Neural cell (in vitro differentiated cells): ENCODE measurements at regions not wholly inside any gene's neighbourhood (a gene's known extent, or its start where the extent isn't known, plus 50 kb on each side); places are given as distances from the start of the nearest gene placed in this dataset.

ENCODE experiments used
- H2AFZ ChIP-seq: fragments of 200-600, 300-800 bp; sonication (generic), shearing (Covaris generic); 2 replicates; pipeline ENCODE4 v1.6.0; 2014; ENCODE audit warnings: low read depth, mild to moderate bottlenecking, antibody characterized with exemption, low read length, moderate library complexity
- H3F3A ChIP-seq: fragments of 200-600 bp; shearing (Covaris generic); 2 replicates; pipeline ENCODE4 v1.6.1; 2016; ENCODE audit warnings: mild to moderate bottlenecking, moderate library complexity, mixed read lengths, antibody characterized with exemption, low read length; ENCODE audit not compliant: insufficient read depth, poor library complexity, severe bottlenecking
- H3K27ac ChIP-seq: fragments of 200-600, 300-800 bp; sonication (generic), shearing (Covaris generic); 2 replicates; pipeline ENCODE4 v1.5.1; 2014; ENCODE audit warnings: mild to moderate bottlenecking, low read length, moderate library complexity
- H3K27me3 ChIP-seq: fragments of 300-800, 200-600 bp; sonication (generic), shearing (Covaris generic); 2 replicates; pipeline ENCODE4 v1.6.0; 2014; ENCODE audit warnings: mild to moderate bottlenecking, low read depth, low read length, moderate library complexity; ENCODE audit not compliant: insufficient read depth
- H3K36me3 ChIP-seq: fragments of 300-800, 200-600 bp; sonication (generic), shearing (Covaris generic); 2 replicates; pipeline ENCODE4 v1.5.1; 2014; ENCODE audit warnings: mild to moderate bottlenecking, antibody characterized with exemption, low read length, moderate library complexity; ENCODE audit not compliant: insufficient read depth
- H3K4me2 ChIP-seq: fragments of 300-800, 200-600 bp; sonication (generic), shearing (Covaris generic); 2 replicates; pipeline ENCODE4 v1.6.0; 2014; ENCODE audit warnings: mild to moderate bottlenecking, low read length
- H3K4me3 ChIP-seq: fragments of 300-800, 200-600 bp; sonication (generic), shearing (Covaris generic); 2 replicates; pipeline ENCODE4 v1.5.1; 2014; ENCODE audit warnings: mild to moderate bottlenecking, low read length, moderate library complexity
- H3K79me2 ChIP-seq: fragments of 200-600 bp; shearing (Covaris generic); replicated peaks from 2 replicates; pipeline ENCODE4 v1.6.0; 2014; ENCODE audit warnings: mild to moderate bottlenecking, low read length, moderate library complexity; ENCODE audit not compliant: insufficient read depth
- H3K9ac ChIP-seq: fragments of 300-800, 200-600 bp; sonication (generic), shearing (Covaris generic); 2 replicates; pipeline ENCODE4 v1.6.1; 2016; ENCODE audit warnings: mild to moderate bottlenecking, low read length, mixed read lengths
- H3K9me2 ChIP-seq: fragments of 200-600 bp; shearing (Covaris generic); 2 replicates; pipeline ENCODE4 v1.6.1; 2016; ENCODE audit warnings: mild to moderate bottlenecking, low read length, mixed read lengths; ENCODE audit not compliant: insufficient read depth
- H3K9me3 ChIP-seq: fragments of 200-600, 300-800 bp; sonication (generic), shearing (Covaris generic); 2 replicates; pipeline ENCODE4 v1.6.1; 2016; ENCODE audit warnings: mild to moderate bottlenecking, mixed run types, low read length, moderate library complexity, mixed read lengths
- H4K20me1 ChIP-seq: fragments of 200-600 bp; shearing (Covaris generic); 2 replicates; pipeline ENCODE4 v1.6.1; 2016; ENCODE audit warnings: mild to moderate bottlenecking, mixed run types; ENCODE audit not compliant: insufficient read depth
- CTCF ChIP-seq: fragments of 450-650 bp; IDR thresholded peaks from 2 replicates; pipeline ENCODE4 v1.5.1; 2014; ENCODE audit warnings: antibody characterized with exemption, mild to moderate bottlenecking, moderate library complexity; ENCODE audit not compliant: poor library complexity, severe bottlenecking
- EP300 ChIP-seq: fragments of 450-650 bp; conservative IDR thresholded peaks from 2 replicates; pipeline ENCODE4 v1.6.1; 2014; ENCODE audit warnings: antibody characterized with exemption, mild to moderate bottlenecking, moderate library complexity; ENCODE audit not compliant: poor library complexity, severe bottlenecking
- EZH2 ChIP-seq: fragments of 200-600, 300-800 bp; shearing (Covaris generic), sonication (generic); IDR thresholded peaks from 2 replicates; pipeline ENCODE4 v1.6.1; 2014; ENCODE audit warnings: antibody characterized with exemption, low read length, borderline replicate concordance, mild to moderate bottlenecking; ENCODE audit not compliant: insufficient read depth, poor library complexity, severe bottlenecking
- MXI1 ChIP-seq: fragments of 450-650 bp; conservative IDR thresholded peaks from 2 replicates; pipeline ENCODE4 v1.6.1; 2014; ENCODE audit warnings: antibody characterized with exemption, mild to moderate bottlenecking; ENCODE audit not compliant: poor library complexity, severe bottlenecking
- POLR2AphosphoS5 ChIP-seq: IDR thresholded peaks from 2 replicates; pipeline ENCODE4 v1.6.1; 2012
- RAD21 ChIP-seq: fragments of 450-650 bp; conservative IDR thresholded peaks from 2 replicates; pipeline ENCODE4 v1.6.1; 2014; ENCODE audit warnings: antibody characterized with exemption, mild to moderate bottlenecking, moderate library complexity
- REST ChIP-seq: IDR thresholded peaks from 2 replicates; pipeline ENCODE4 v1.6.1; 2012; ENCODE audit warnings: borderline replicate concordance
- SMC3 ChIP-seq: fragments of 450-650 bp; conservative IDR thresholded peaks from 2 replicates; pipeline ENCODE4 v1.6.1; 2014; ENCODE audit warnings: antibody characterized with exemption, mild to moderate bottlenecking, moderate library complexity; ENCODE audit not compliant: poor library complexity
- TAF1 ChIP-seq: IDR thresholded peaks from 2 replicates; pipeline ENCODE4 v1.6.1; 2012; ENCODE audit warnings: low read depth

- Histone ChIP-seq H3K9me3 (no peaks in the 10 kb centered on the region), H3K4me2 (no peak overlapping the region), H4K20me1 (no peaks in the 10 kb centered on the region), H3K4me3 (no peak overlapping the region), H3K27ac (no peak overlapping the region), H3K36me3 (no peaks in the 10 kb centered on the region), H2AFZ (no peak overlapping the region), H3K27me3 (no peaks in the 10 kb centered on the region), H3K79me2 (no peaks in the 10 kb centered on the region), H3K9ac (no peak overlapping the region), H3K9me2 (no peaks in the 10 kb centered on the region), H3F3A (no peaks in the 10 kb centered on the region)
- TF ChIP-seq EZH2 (no peak), RAD21 (no peak), CTCF (no peak), EP300 (no peak), REST (no peak), MXI1 (no peak), TAF1 (no peak), SMC3 (no peak), POLR2AphosphoS5 (no peak)
These were observed 242.4 kb downstream of the BARHL2 start for GRCh38 chr1:90474731-90475130.

- H4K20me1 ChIP-seq: no peaks in the 10 kb centered on the region
- no peak overlapping the region for H2AFZ ChIP-seq
- TF ChIP-seq CTCF: no peak
- TF ChIP-seq REST: no peak
- no peak for TF ChIP-seq EP300
- TF ChIP-seq POLR2AphosphoS5: no peak
- no peak for TF ChIP-seq MXI1
- no peak for TF ChIP-seq EZH2
- no peak for TF ChIP-seq RAD21
- TF ChIP-seq TAF1: no peak
- no peak for TF ChIP-seq SMC3
- no peaks in the 10 kb centered on the region for H3K79me2 ChIP-seq
- no peaks in the 10 kb centered on the region for H3K27me3 ChIP-seq
- H3K4me3 ChIP-seq: no peak overlapping the region
- no peaks in the 10 kb centered on the region for H3K9me2 ChIP-seq
- H3F3A ChIP-seq: no peaks in the 10 kb centered on the region
- H3K4me2 ChIP-seq: no peak overlapping the region
- no peaks in the 10 kb centered on the region for H3K9me3 ChIP-seq
- no peak overlapping the region for H3K9ac ChIP-seq
- H3K36me3 ChIP-seq: no peaks in the 10 kb centered on the region
- no peak overlapping the region for H3K27ac ChIP-seq
These were observed 242.9 kb downstream of the BARHL2 start for GRCh38 chr1:90474158-90474557.
